ENCODE measurements at regions not wholly inside any gene's neighbourhood (a gene's known extent, or its start where the extent isn't known, plus 50 kb on each side); places are given as distances from the start of the nearest gene placed in this dataset.
"Not testable (repeated sequence)": the region's sequence is repeated elsewhere in the genome, so short reads cannot be mapped to it uniquely, and the experiment has no call there.

- DNase-seq: no peak
These were observed 2428.4 kb upstream of the PCDH20 start for GRCh38 chr13:63843766-63844699.

DNA sequence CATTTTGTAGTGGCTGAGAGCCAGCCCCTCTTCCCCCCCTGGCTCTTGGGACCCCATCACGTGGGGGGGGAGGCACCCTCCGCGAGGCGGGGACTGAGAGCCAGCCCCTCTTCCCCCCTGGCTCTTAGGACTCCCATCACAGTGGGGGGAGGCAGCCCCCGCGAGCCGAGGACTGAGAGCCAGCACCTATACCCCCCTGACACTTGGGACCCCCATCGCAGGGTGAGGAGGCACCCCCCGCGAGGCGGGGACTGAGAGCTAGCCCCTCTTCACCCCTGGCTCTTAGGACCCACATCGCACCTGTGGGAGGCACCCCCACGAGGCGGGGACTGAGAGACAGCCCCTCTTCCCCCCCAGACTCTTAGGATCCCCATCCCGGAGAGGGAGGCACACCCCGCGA lies 2426.5 kb upstream of the PCDH20 start:
- DNase-seq: no peak

GRCh38 chr13:63840551-63841421 lies 2425.1 kb upstream of the PCDH20 start:
- no peak for DNase-seq

GRCh38 chr13:63838366-63839110 lies 2422.9 kb upstream of the PCDH20 start:
- no peak for DNase-seq

DNA sequence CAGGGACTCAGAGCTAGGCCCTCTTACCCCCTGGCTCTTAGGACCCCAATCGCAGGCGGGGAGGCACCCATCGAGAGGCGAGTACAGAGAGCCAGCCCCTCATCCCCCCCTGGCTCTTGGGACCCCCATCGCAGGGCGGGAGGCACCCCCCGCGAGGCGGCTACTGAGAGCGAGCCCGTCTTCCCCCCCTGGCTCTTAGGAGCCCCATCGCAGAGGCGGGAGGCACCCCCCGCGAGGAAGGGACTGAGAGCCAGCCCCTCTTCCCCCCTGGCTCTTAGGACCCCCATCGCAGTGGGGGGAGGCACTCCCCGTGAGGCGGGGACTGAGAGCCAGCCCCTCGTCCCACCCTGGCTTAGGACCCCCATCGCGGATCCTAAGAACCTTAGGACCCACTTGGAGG lies 2422.1 kb upstream of the PCDH20 start:
- DNase-seq: not testable (repeated sequence)

DNA sequence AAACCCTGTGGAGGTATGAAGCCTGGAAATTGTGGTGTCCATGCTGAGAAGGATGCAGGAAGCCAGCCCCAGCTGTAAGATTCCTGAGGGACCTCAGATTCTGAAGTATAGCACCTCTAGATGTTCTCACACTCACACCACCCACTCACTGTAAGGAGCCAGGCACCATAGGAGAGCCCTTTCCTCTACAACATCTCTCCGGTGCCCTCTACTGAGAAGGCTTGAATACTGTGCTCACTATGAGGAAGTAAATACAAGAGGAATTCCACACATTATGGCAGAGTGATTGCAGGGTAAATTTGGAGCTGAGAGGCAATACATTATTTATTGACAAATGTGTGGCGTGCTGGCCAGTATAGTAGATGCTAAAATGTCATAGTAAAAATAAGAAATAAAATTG lies 2414.0 kb upstream of the PCDH20 start:
- not testable (repeated sequence) for DNase-seq

DNA sequence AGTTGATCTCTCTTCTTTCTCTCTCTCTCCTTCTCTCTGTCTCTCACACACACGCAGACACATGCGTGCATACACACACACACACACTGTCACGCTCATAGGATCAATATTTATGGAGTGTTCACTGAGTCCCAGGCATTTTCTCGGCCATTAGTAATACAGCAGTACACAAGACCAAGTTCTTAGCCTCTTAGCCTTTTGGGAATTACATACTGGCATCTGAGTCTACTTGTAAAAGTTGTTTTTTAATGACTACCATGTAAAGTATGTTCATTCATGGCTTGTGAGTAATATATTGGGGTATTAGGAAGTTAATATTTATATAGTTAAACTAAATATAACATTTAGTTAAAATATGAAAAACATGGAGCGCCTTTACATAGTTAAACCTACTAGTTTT lies 2406.1 kb upstream of the PCDH20 start:
- not testable (repeated sequence) for DNase-seq

GRCh38 chr13:63811428-63812004 lies 2395.9 kb upstream of the PCDH20 start:
- not testable (repeated sequence) for DNase-seq

- DNase-seq: not testable (repeated sequence)
These were observed 2375.5 kb upstream of the PCDH20 start for GRCh38 chr13:63791134-63791533.

GRCh38 chr13:63774133-63774532 lies 2358.5 kb upstream of the PCDH20 start:
- no peak for DNase-seq

DNA sequence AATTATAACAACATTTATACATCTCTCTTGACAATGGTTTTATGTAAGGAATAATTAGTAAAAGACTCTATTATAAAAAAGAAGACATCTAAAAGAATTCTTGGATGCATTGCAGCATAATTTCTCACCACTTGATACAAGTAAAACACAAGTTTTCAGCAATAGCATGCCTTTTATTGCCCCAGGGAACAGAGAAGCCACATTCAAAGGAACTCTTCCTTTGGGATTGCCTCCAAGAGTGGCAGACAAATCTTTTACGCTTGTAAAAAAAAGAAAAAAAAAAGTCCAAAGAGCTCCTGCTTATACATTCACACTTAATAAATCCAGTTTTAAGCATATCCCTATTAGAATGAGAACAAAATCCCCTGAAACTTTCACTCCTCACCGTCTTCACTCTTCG lies 2357.8 kb upstream of the PCDH20 start:
- no peak for DNase-seq

GRCh38 chr13:63757683-63758082 lies 2342.0 kb upstream of the PCDH20 start:
- not testable (repeated sequence) for DNase-seq

GRCh38 chr13:63749857-63750256 lies 2334.2 kb upstream of the PCDH20 start:
- not testable (repeated sequence) for DNase-seq

- DNase-seq: not testable (repeated sequence)
These were observed 2326.1 kb upstream of the PCDH20 start for GRCh38 chr13:63741814-63742101.

DNA sequence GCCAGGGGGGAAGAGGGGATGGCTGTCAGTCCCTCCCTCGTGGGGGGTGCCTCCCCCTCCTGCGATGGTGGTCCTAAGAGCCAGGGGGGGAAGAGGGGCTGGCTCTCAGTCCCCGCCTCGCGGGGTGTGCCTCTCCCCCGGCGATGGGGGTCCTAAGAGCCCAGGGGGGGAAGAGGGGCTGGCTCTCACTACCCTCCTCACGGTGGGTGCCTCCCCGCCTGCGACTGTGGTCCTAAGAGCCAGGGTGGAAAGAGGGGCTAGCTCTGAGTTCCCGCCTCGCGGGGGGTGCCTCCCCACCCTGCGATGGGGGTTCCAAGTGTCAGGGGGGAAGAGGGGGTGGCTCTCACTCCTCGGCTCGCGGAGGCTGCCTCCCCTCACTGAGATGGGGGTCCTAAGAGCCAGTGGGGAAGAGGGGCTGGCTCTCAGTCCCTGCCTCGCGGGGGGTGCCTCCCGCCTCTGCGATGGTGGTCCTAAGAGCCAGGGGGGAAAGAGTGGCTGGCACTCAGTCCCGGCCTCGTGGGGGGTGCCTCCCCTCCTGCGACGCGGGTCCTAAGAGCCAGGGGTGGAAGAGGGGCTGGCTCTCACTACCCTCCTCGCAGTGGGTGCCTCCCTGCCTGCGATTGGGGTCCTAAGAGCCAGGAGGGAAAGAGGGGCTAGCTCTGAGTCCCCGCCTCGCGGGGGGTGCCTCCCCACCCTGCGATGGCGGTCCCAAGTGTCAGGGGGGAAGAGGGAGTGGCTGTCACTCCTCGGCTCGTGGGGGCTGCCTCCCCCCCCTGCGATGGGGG lies 2325.6 kb upstream of the PCDH20 start:
- no peak for DNase-seq

DNA sequence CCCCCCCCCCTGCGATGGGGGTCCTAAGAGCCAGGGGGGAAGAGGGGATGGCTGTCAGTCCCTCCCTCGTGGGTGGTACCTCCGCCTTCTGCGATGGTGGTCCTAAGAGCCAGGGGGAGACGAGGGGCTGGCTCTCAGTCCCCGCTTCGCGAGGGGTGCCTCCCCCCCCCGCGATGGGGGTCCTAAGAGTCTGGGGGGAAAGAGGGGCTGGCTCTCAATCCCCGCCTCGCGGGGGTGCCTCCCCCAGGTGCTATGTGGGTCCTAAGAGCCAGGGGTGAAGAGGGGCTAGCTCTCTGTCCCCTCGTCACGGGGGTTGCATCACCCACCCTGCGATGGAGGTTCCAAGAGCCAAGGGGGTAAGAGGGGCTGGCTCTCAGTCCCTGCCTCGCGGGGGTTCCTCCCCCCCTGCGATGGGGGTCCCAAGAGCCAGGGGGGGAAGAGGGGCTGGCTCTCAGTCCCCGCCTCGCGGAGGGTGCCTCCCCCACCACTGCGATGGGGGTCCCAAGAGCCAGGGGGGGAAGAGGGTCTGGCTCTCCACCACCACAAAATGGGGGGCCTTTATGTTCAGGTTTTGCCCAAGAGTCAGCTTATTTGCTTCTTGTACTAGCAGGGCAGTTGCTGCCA lies 2323.6 kb upstream of the PCDH20 start:
- not testable (repeated sequence) for DNase-seq

GRCh38 chr13:63737418-63737817 lies 2321.8 kb upstream of the PCDH20 start:
- DNase-seq: no peak

DNA sequence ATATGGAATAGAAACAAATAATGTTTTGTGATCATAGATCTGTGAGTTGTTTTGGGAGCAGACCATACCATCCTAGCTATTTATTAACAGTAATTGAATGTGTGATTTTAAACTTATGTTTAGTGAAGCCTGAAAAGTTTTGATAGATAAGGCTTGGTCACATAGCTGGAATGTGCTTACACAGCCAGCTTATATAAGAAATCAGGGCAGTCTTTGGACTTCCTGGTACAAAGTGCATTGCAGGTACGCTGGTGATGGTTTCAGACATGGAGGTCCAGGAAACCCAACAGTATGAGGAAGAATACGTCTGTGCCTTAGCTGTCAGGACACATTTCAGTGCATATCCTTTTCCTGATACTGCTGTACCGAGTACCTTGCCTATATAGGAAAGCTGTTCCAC lies 2316.2 kb upstream of the PCDH20 start:
- no peak for DNase-seq

- DNase-seq: not testable (repeated sequence)
These were observed 2296.5 kb upstream of the PCDH20 start for GRCh38 chr13:63712159-63712558.

- no peak for DNase-seq
These were observed 2291.1 kb upstream of the PCDH20 start for GRCh38 chr13:63706751-63707150.

GRCh38 chr13:63704521-63704920 lies 2288.9 kb upstream of the PCDH20 start:
- DNase-seq: no peak

Data from stimulated activated CD4-positive, alpha-beta T cell treated with anti-CD3 and anti-CD28 coated beads, Interleukin-15, amount 100 ng/mL, for 24 hours (primary cell).